Lung (tissue), 11 donors: ENCODE measurements at regions not wholly inside any gene's neighbourhood (a gene's known extent, or its start where the extent isn't known, plus 50 kb on each side); places are given as distances from the start of the nearest gene placed in this dataset.

Source experiments
- ATAC-seq: fragments of 200-7000 bp; cut with Tn5 transposase; one replicate; pipeline ENCODE4 v1.9.1; 2020; ENCODE audit warnings: moderate number of reproducible peaks; ENCODE audit not compliant: insufficient read depth, low FRiP score
- DNase-seq, 3 donors: peaks; one replicate each; pipeline ENCODE4 v3.0.0-alpha.2; 2013 to 2017
- H3K27ac ChIP-seq, 2 donors: one replicate each; pipeline ENCODE4 v1.5.1; 2013; ENCODE audit warnings: mild to moderate bottlenecking in 2 of 2, moderate library complexity in 2 of 2, control low read depth in 1 of 2, inconsistent platforms in 1 of 2, low read depth in 1 of 2, low read length in 1 of 2
- H3K27me3 ChIP-seq, 3 donors: one replicate each; pipeline ENCODE4 v1.5.1; 2013; ENCODE audit warnings: low read length in 2 of 3; ENCODE audit not compliant: control insufficient read depth in 3 of 3, insufficient read depth in 3 of 3
- H3K36me3 ChIP-seq, 4 donors: one replicate each; pipeline ENCODE4 v1.5.1; 2013; ENCODE audit warnings: low read length in 4 of 4, mild to moderate bottlenecking in 1 of 4, moderate library complexity in 1 of 4; ENCODE audit not compliant: control insufficient read depth in 4 of 4, insufficient read depth in 4 of 4
- H3K4me1 ChIP-seq, 5 donors: one replicate each; pipeline ENCODE4 v1.5.1; 2013; ENCODE audit warnings: low read length in 5 of 5, mild to moderate bottlenecking in 2 of 5, moderate library complexity in 1 of 5; ENCODE audit not compliant: control insufficient read depth in 5 of 5, insufficient read depth in 5 of 5
- H3K4me3 ChIP-seq: one replicate; pipeline ENCODE4 v1.5.1; 2013; ENCODE audit warnings: mild to moderate bottlenecking, control low read depth, moderate library complexity
- H3K9ac ChIP-seq, 2 donors: one replicate each; pipeline ENCODE4 v1.5.1; 2013; ENCODE audit warnings: low read length in 2 of 2, control low read depth in 1 of 2; ENCODE audit not compliant: insufficient read depth in 1 of 2
- H3K9me3 ChIP-seq, 4 donors: one replicate each; pipeline ENCODE4 v1.5.1; 2013; ENCODE audit warnings: low read length in 3 of 4, mild to moderate bottlenecking in 1 of 4, moderate library complexity in 1 of 4; ENCODE audit not compliant: control insufficient read depth in 4 of 4, insufficient read depth in 3 of 4
- CTCF ChIP-seq: IDR thresholded peaks from 2 replicates; pipeline ENCODE4 v1.5.1; 2012; ENCODE audit warnings: mild to moderate bottlenecking; ENCODE audit errors: control extremely low read depth, extremely low read depth
- WGBS, 2 donors: extraction: QIAGEN DNeasy Blood & Tissue Kit; methylation state at CpG; one replicate each; pipeline ENCODE4 v1.1.7; 2013; 5-methylcytosine and 5-hydroxymethylcytosine counted together
- donor health status: control.
- donor health status: control.
- donor health status: Bipolar disorder and iron deficiency.
- donor health status: healthy.
- donor health status: DM: yes; HTN: yes; CAD: no.

- no peak for DNase-seq
- no peak for TF ChIP-seq CTCF
- H3K9me3 ChIP-seq: no peaks in the 10 kb centered on the region
- no peak for ATAC-seq
- no peaks in the 10 kb centered on the region for H3K27me3 ChIP-seq
- H3K4me1 ChIP-seq: peaks cover 0 to 3% (median 0%) of the 10 kb centered on the region in 5 donors
- H3K4me3 ChIP-seq: no peak overlapping the region
- H3K27ac ChIP-seq: no peak overlapping the region
- no peak overlapping the region for H3K9ac ChIP-seq
- 51 to 56% methylated on average over 2 of the region's 2 CpGs for WGBS, 2 donors
- H3K36me3 ChIP-seq: no peaks in the 10 kb centered on the region
Measured at GRCh38 chr11:86136538-86136937, 67.7 kb upstream of the PICALM start.

DNA sequence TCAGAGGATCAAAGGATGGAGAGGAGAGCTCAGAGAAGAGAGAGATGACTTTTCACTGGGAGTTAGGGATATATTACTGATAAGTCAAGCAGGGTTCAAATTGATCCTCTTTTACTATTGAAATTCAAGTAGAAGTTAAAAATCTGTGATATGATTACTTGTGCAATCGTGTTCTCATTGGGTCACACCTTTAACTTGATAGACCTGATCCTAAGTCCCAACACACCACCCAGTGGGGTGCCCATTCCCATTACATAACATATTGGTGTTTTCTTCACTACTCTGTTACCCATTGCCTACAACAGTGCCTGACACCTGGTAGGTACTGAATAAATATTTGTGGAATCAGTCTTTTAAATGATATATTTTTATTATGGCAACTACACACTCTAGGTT lies 66.4 kb upstream of the PICALM start:
- Histone ChIP-seq H3K9me3 (no peaks in the 10 kb centered on the region), H3K4me1 (no peaks in the 10 kb centered on the region), H3K27ac (no peak overlapping the region), H3K9ac (no peak overlapping the region), H3K27me3 (no peaks in the 10 kb centered on the region), H3K36me3 (no peaks in the 10 kb centered on the region), H3K4me3 (no peak overlapping the region)
- TF ChIP-seq CTCF: no peak
- WGBS, 2 donors: 90 to 93% methylated on average over 1 of the region's 1 CpG
- no peak for DNase-seq
- ATAC-seq: no peak

- WGBS, 2 donors: 46 to 61% methylated on average over 3 of the region's 3 CpGs
- DNase-seq: no peak
- Histone ChIP-seq H3K9me3 (no peaks in the 10 kb centered on the region), H3K27ac (no peak overlapping the region), H3K9ac (no peak overlapping the region), H3K27me3 (no peaks in the 10 kb centered on the region), H3K36me3 (no peaks in the 10 kb centered on the region), H3K4me1 (no peaks in the 10 kb centered on the region), H3K4me3 (no peak overlapping the region)
- TF ChIP-seq CTCF: no peak
- no peak for ATAC-seq
Measured at GRCh38 chr11:86134580-86135318, 65.9 kb upstream of the PICALM start.
